Spleen (tissue), 11 donors: ENCODE measurements at regions not wholly inside any gene's neighbourhood (a gene's known extent, or its start where the extent isn't known, plus 50 kb on each side); places are given as distances from the start of the nearest gene placed in this dataset.

Source experiments
- DNase-seq: peaks from one replicate; pipeline ENCODE4 v3.0.0-alpha.2; 2020
- H3K27ac ChIP-seq, 8 donors: fragments of 200-600 bp; sonication (generic) in 7 of 8; 1 replicate in 4 of 8; 2 replicates in 4 of 8; pipeline versions ENCODE4 v1.5.0 to v1.8.0; 2016 to 2021; ENCODE audit warnings: inconsistent platforms in 4 of 8, mild to moderate bottlenecking in 4 of 8, moderate library complexity in 1 of 8
- H3K27me3 ChIP-seq, 7 donors: fragments of 200-600 bp; sonication (generic) in 6 of 7; replicated peaks in 1 of 7; 1 replicate in 4 of 7; 2 replicates in 3 of 7; pipeline versions ENCODE4 v1.5.0 to v1.8.0; 2016 to 2021; ENCODE audit warnings: inconsistent platforms in 3 of 7, mild to moderate bottlenecking in 1 of 7
- H3K36me3 ChIP-seq, 6 donors: fragments of 200-600 bp; sonication (generic) in 5 of 6; 1 replicate in 4 of 6; 2 replicates in 2 of 6; pipeline versions ENCODE4 v1.5.0 to v1.8.0; 2016 to 2021; ENCODE audit warnings: inconsistent platforms in 2 of 6
- H3K4me1 ChIP-seq, 6 donors: fragments of 200-600 bp; sonication (generic) in 5 of 6; 1 replicate in 3 of 6; 2 replicates in 3 of 6; pipeline versions ENCODE4 v1.5.0 to v1.8.0; 2016 to 2021; ENCODE audit warnings: inconsistent platforms in 3 of 6
- H3K4me3 ChIP-seq, 8 donors: fragments of 200-600 bp; sonication (generic) in 7 of 8; 1 replicate in 4 of 8; 2 replicates in 4 of 8; pipeline versions ENCODE4 v1.5.0 to v1.8.0; 2016 to 2021; ENCODE audit warnings: inconsistent platforms in 4 of 8, mild to moderate bottlenecking in 4 of 8, moderate library complexity in 2 of 8
- H3K9me3 ChIP-seq, 8 donors: fragments of 200-600 bp; sonication (generic) in 7 of 8; 1 replicate in 4 of 8; 2 replicates in 4 of 8; pipeline versions ENCODE4 v1.5.0 to v1.8.0; 2016 to 2021; ENCODE audit warnings: inconsistent platforms in 4 of 8
- POLR2A ChIP-seq, 3 donors: fragments of 450-650 bp; IDR thresholded peaks; one replicate each; pipeline ENCODE4 v1.5.1; 2017; ENCODE audit warnings: antibody characterized with exemption in 3 of 3, mild to moderate bottlenecking in 1 of 3
- POLR2AphosphoS5 ChIP-seq, 3 donors: sonication (generic); formaldehyde crosslinking; IDR thresholded peaks; one replicate each; pipeline ENCODE4 v1.5.1; 2017; ENCODE audit warnings: antibody characterized with exemption in 3 of 3
- WGBS, 5 donors: extraction: QIAGEN DNeasy Blood & Tissue Kit in 3 of 5; methylation state at CpG; one replicate each; pipeline versions ENCODE4 v1.1.5 to v1.1.7; 2013 to 2018; 5-methylcytosine and 5-hydroxymethylcytosine counted together
- intact Hi-C: fragments of 100-400 bp; cut with DNase I; formaldehyde crosslinking; loops from one replicate; pipeline ENCODE4 v1.15.0; 2023; ENCODE audit warnings: low total_unique reads
- TF ChIP-seq, protein P1 (sequence below), 11 experiments: fragments of 200-600 bp in 7 of 11; fragments of 450-650 bp in 4 of 11; sonication (generic) in 4 of 11; IDR thresholded peaks in 8 of 11; conservative IDR thresholded peaks in 3 of 11; 1 replicate in 7 of 11; 2 replicates in 4 of 11; pipeline versions ENCODE4 v1.4.0 to v1.8.0; 2016 to 2021; ENCODE audit warnings: antibody characterized with exemption in 11 of 11, inconsistent platforms in 4 of 11, mild to moderate bottlenecking in 1 of 11
- donor health status: healthy with polysubstance abuse.
- donor health status: DM: no; HTN: no; CAD: no; lungs with moderate emphysema.
- donor health status: DM: no; HTN: no; CAD: no.
- donor health status: Bipolar disorder and iron deficiency.
- donor health status: healthy.
- donor health status: DM: no; HTN: no; CAD: no.
- donor health status: DM: yes; HTN: yes; CAD: no.

DNA sequence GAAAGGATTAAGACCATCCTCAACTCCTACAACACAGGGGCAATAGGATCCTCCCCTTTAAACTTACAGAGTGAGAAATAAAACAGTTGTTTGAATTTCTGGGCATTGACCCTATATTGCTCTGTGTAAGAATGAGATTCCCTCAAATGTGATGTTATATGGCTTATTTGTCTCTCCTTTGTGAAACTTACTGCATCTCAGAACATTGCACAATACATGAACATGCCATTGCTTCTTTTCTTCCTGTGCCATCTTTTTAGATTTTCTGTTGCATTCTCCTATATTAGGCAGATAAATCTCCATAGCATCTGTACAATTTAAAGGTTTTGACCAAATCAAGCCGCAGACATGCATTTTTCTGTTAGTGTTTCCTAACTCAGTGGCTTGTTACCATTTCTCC is 941.9 kb upstream of the FANCL start:
- no peak for DNase-seq
- H3K27ac ChIP-seq, result no peak overlapping the region
- WGBS, 5 donors, result 78 to 91% (median 88%) methylated on average over 1 of the region's 1 CpG
- H3K36me3 ChIP-seq, result no peaks in the 10 kb centered on the region
- H3K27me3 ChIP-seq, result no peaks in the 10 kb centered on the region
- H3K9me3 ChIP-seq, result no peaks in the 10 kb centered on the region
- intact Hi-C loops, result no loop called here
- H3K4me3 ChIP-seq, result no peak overlapping the region
- no peaks in the 10 kb centered on the region for H3K4me1 ChIP-seq
- TF ChIP-seq POLR2A (IDR thresholded peaks at IDR 0.05), result no peak
- TF ChIP-seq, protein P1, sequence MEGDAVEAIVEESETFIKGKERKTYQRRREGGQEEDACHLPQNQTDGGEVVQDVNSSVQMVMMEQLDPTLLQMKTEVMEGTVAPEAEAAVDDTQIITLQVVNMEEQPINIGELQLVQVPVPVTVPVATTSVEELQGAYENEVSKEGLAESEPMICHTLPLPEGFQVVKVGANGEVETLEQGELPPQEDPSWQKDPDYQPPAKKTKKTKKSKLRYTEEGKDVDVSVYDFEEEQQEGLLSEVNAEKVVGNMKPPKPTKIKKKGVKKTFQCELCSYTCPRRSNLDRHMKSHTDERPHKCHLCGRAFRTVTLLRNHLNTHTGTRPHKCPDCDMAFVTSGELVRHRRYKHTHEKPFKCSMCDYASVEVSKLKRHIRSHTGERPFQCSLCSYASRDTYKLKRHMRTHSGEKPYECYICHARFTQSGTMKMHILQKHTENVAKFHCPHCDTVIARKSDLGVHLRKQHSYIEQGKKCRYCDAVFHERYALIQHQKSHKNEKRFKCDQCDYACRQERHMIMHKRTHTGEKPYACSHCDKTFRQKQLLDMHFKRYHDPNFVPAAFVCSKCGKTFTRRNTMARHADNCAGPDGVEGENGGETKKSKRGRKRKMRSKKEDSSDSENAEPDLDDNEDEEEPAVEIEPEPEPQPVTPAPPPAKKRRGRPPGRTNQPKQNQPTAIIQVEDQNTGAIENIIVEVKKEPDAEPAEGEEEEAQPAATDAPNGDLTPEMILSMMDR (IDR thresholded peaks at IDR 0.05 in 8 of 11, conservative IDR thresholded peaks at IDR 0.05 in 3 of 11), result no peak
- TF ChIP-seq POLR2AphosphoS5 (IDR thresholded peaks at IDR 0.05), result no peak

DNA sequence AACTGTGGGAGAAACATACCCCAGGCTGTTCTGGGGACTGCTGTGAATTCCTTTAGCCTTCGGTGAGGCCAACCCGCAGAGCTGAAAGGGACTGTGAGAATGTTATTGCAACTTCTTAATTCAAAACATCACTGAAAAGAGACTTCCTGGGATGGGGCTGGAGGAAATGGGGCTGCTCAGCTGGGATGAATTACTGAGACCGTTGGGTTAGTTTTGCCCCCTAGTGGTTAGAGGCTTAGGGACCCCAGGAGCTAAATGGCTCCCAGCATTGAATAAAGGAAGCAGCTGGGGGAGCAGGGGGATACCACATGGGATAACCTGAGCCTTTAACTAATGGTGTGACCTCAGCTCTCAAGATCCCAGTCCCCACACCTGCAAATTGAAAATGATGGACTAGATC is 941.1 kb upstream of the FANCL start:
- no peaks in the 10 kb centered on the region for H3K9me3 ChIP-seq
- H3K4me1 ChIP-seq, result no peaks in the 10 kb centered on the region
- no peak for DNase-seq
- no peak for TF ChIP-seq POLR2A (IDR thresholded peaks at IDR 0.05)
- TF ChIP-seq, protein P1 (IDR thresholded peaks at IDR 0.05 in 8 of 11, conservative IDR thresholded peaks at IDR 0.05 in 3 of 11), result peak in 3 of 11 experiments; percentile 26 to 32 (median 31)
- no peak for TF ChIP-seq POLR2AphosphoS5 (IDR thresholded peaks at IDR 0.05)
- no peak overlapping the region for H3K4me3 ChIP-seq
- no peak overlapping the region for H3K27ac ChIP-seq
- no peaks in the 10 kb centered on the region for H3K27me3 ChIP-seq
- 16 to 30% (median 20%) methylated on average over 3 of the region's 3 CpGs for WGBS, 5 donors
- intact Hi-C loops, result no loop called here
- no peaks in the 10 kb centered on the region for H3K36me3 ChIP-seq

DNA sequence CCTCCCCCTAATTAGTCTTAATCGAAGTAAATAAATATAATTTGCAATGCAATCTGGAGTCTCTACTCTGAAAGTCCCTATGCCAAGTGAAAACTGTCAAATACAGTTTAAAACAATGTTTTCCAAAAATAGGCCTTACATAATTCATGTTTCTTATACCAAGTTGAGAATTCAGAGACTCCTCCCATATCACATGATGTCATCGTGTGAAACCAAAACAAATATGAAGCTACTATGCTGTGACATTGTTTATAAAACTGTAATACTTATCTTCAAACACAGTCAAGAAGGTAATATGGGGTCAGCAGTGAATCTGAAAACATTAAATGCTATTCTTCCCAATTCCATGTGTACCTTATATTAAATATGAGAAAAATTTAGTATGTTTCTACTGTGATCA is 940.2 kb upstream of the FANCL start:
- TF ChIP-seq POLR2A (IDR thresholded peaks at IDR 0.05), result no peak
- TF ChIP-seq, protein P1 (IDR thresholded peaks at IDR 0.05 in 8 of 11, conservative IDR thresholded peaks at IDR 0.05 in 3 of 11), result no peak
- H3K27me3 ChIP-seq, result no peaks in the 10 kb centered on the region

DNA sequence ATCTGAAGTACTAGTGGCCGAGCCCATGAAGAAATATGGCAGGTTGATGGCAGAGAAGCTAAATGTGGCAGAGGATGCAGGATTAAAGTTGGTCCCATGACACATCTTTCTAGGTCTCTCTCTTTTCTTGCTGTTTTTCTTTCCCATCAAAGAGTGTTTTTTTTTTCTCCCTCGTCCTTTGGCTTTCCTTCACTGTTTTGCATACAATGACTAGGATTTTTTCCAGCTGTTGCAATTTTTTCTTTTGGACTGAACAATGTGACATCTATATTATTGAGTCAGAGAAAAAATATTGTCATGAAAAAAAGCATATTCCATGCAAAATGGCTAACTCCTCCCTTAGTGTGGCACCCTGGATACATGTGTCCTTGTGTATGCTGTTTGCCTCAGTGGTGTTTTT is 939.5 kb upstream of the FANCL start:
- WGBS, 5 donors, result 48 to 74% (median 63%) methylated on average over 2 of the region's 2 CpGs
- Histone ChIP-seq H3K27me3 (no peaks in the 10 kb centered on the region), H3K4me1 (no peaks in the 10 kb centered on the region), H3K27ac (no peak overlapping the region), H3K9me3 (no peaks in the 10 kb centered on the region), H3K4me3 (no peak overlapping the region), H3K36me3 (no peaks in the 10 kb centered on the region)
- DNase-seq, result no peak
- TF ChIP-seq POLR2A (IDR thresholded peaks at IDR 0.05) (no peak), POLR2AphosphoS5 (IDR thresholded peaks at IDR 0.05) (no peak)
- TF ChIP-seq, protein P1 (IDR thresholded peaks at IDR 0.05 in 8 of 11, conservative IDR thresholded peaks at IDR 0.05 in 3 of 11), result no peak
- intact Hi-C loops, result no loop called here

More for the DNA sequence above, 940.2 kb upstream of the FANCL start:
- Histone ChIP-seq H3K4me1 (no peaks in the 10 kb centered on the region), H3K36me3 (no peaks in the 10 kb centered on the region), H3K4me3 (no peak overlapping the region), H3K27ac (no peak overlapping the region), H3K9me3 (no peaks in the 10 kb centered on the region)
- 42 to 76% (median 64%) methylated on average over 2 of the region's 2 CpGs for WGBS, 5 donors
- intact Hi-C loops, result no loop called here
- no peak for DNase-seq
